NCI-H2107 treated with DMSO at 0.1 percent for 48 hours (cell line): ENCODE measurements at regions not wholly inside any gene's neighbourhood (a gene's known extent, or its start where the extent isn't known, plus 50 kb on each side); places are given as distances from the start of the nearest gene placed in this dataset.

Source experiments
- DNase-seq: peaks from one replicate; lab custom pipeline; 2025; ENCODE audit not compliant: unreplicated experiment; lab: John Stamatoyannopoulos, UW

DNA sequence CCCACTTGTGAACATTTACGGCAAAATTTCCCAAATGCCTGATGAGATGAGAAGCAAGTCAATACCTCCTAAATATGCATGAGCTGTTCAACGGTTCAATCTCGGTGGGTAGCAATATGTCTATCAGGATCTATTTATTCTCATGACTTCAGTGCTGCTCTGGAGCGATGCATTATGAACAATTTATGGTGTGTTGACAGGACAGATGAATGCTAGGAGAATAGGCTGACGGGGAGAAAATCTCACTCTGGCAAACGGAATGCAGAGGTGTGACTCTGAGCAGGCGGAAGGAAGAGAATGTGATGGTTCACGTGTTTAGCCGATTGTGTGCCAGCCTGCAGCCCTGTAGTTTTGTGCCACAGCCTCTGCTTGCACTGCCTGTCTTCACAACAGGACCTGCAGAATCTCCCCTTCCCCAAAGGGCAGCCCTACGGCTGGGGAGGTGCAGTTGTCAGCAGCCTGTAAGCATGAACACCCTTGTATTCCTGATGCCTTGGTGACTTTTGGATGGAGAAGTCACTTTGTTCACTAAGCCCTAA is 345.2 kb downstream of the PHKB start:
- DNase-seq, result no peak

DNA sequence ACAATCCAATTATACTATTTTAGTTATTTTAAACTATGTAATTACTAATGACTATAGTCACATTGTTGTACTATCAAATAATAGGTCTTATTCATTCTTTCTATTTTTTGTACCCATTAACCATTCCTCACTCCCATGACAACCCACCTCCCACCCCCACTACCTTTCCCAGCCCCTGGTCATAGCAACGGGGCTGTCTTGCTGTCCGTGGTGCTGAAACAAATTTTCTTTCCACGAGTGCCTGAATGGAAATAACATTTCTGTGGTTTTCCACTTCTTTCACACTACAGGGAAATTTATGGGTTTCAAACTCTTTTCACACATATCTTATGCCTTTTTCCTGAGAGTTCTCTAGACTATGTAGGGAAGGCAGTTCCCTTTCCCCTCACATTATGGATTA is 326.6 kb downstream of the PHKB start:
- DNase-seq, result no peak

DNA sequence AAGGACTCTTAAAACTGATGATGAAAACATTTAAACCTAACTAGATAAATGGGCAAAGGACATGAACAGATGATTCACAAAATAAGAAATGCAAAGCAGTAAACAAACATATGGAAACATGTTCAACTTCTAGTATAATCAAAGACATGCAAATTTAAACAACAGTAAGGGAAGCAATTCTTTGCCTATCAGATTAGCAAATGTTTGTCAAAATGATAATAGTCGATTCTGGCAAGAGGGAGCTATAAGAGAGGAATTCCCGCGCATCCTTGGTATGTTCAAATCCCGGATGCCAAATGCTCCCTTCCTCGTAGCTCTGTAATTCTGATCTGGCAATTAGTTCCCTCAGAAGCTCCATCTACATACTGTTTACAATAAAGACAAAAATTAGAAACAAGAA is 320.5 kb downstream of the PHKB start:
- DNase-seq, result no peak

DNA sequence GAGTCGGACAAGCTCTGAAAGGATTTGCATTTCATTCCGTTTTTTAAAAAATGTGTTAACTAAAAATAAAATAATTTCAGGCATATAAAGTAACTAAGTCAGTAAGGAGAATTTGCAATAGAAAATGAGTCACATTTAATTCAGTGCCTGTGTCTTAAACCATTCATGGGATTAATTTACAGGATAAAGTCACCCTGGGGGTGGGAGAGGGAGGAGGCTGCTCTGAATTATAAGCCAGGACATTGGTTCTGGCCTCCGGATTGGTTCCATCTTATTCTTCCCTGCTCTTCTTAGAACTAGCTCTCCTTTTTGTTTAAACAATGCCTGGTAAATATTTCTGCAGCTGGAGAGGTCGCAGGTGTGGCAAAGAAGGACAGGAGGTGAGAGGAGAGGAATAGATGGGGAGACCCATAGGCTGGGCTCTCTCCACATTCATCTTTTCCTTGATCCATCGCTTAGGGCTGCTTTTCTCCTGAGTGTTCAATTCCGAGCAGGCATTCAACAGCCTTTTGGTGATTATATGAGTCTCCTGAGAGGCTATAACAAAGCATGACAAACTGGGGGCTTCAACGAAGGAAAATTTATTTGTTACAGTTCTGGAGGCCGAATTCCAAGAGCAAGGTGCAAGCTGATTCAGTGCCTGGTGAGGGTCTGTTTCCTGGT is 319.2 kb downstream of the PHKB start:
- no peak for DNase-seq

DNA sequence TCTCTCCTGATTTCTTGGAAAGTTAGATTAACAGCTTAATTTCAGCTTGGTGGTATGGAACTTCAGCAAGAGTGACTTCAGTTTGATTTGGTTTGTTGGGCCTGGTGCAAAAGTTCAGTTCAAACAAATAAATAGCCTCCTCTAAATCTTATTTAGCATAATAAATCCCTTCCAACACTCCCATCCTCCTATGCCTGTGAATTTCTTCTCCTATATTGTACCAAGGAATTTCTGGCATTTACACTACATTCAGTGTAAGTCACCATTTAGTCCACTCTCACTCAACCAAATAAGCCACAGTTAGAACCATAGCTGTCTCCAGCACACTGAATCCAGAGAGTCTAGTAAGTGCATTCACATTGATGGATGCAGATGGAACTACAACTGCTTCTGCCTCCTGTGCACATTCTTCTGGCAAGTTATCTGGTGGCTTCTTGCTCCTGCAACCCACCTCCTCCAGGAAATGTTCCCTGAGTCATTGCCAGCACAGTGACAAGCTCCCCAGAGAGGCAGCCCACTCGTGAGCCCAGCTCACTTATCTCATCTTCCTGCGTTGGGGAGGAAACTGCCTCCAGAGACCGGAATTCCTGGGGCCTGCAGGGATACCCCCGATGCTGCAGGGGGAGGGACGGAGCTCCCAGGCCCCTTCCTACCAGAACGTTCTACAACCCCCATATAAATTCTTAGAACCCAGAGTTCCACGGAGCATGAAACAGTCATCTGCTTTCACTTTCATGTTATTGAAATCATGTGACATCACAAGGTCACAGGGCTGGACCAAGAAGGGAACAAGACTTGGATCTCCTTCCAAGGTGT is 318.3 kb downstream of the PHKB start:
- no peak for DNase-seq

DNA sequence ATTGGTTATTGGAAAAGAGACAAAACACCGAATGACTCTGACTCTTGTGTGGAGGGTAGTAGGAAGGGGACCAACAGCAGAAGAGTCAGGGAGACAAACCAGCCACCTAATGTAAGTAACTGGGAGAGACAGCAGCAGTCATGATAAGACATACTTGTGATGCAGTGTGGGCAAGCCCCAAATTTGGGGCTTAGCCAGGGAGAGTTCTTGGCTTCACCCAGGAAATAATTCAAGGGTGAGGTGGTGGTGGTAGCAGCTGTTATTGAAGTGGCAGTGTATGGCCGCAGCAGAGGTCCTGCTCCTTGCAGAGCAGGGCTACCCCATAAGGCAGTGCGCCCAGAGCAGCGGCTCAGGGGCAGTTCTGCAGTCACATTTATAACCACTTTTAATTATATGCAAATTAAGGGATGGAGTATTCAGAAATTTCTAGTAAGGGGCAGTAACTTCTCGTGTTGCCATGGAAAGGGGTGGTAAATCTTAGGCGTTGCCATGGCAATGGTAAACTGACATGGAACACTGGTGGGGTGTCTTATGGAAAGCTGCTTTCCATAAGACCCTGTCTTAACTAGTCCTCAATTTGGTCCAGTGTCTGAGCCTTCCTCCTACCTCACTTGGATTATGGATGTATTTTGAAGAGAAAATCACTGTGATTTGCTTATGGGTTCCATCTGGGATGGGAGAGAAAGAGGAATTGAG is 317.1 kb downstream of the PHKB start:
- DNase-seq, result no peak

DNA sequence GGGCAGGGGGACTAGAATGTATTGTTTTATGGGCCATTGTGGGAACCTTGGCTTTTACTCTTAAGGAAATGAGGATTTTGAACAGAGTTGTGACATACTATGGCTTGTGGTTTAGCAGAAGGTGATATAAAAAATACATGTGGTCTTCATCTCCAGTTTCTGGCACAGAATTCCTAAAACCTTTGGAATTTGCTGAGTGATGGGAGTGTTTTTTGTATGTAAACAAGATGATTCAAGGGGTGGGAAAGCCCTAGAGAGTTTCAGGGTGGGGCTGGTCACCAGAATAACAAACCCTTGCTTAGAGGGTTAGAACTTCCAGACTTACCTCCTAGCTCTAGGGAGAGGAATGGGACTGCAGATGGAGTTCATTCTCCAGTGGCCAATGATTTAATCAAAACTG is 316.1 kb downstream of the PHKB start:
- no peak for DNase-seq

DNA sequence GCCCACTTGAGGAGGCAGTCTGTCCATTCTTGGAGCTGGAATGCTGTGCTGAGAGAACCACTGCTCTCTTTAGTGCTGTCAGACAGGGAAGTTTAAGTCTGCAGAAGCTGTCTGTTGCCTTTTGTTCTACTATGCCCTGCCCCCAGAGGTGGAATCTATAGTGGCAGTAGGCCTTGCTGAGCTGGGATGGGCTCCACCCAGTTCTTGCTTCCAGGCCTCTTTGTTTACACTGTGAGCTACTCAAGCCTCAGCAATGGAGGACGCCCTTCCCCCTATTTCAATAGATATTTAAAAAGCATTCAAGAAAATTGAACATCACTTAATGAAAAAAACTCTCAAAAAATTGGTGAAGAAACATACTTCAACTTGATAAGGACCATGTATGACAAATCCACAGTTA is 313.5 kb downstream of the PHKB start:
- no peak for DNase-seq

DNA sequence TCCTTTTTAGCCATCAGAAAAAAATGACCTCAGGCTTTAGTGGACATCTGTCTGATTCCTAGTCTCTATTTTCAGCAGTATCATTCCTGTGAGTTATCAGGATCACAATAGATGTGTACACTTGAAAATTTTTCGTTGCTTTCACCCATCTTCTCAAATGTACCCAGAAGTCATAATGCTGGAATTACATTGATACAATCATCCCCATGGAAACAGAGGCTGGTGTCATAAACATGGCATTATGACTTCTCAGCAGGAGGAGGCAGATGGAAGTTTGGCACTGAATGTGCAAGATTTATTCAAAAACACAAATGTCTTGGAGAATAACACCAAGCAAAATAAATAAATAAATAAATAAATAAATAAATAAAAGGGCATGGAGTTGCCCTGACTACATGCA is 292.5 kb downstream of the PHKB start:
- DNase-seq, result no peak
